Sigmoid colon (tissue), 6 donors: ENCODE measurements at regions not wholly inside any gene's neighbourhood (a gene's known extent, or its start where the extent isn't known, plus 50 kb on each side); places are given as distances from the start of the nearest gene placed in this dataset.

Source experiments
- DNase-seq: peaks from one replicate; pipeline ENCODE4 v3.0.0-alpha.2; 2019
- H3K27ac ChIP-seq, 4 donors: fragments of 200-600 bp; sonication (generic); one replicate each; pipeline ENCODE4 v1.5.1; 2016 to 2019; ENCODE audit warnings: mild to moderate bottlenecking in 1 of 4
- H3K27me3 ChIP-seq, 3 donors: fragments of 200-600 bp; sonication (generic); one replicate each; pipeline ENCODE4 v1.5.1; 2019; ENCODE audit warnings: mild to moderate bottlenecking in 1 of 3
- H3K36me3 ChIP-seq, 4 donors: fragments of 200-600 bp; sonication (generic); one replicate each; pipeline ENCODE4 v1.5.1; 2016 to 2019
- H3K4me1 ChIP-seq, 4 donors: fragments of 200-600 bp; sonication (generic); one replicate each; pipeline ENCODE4 v1.5.1; 2017 to 2019
- H3K4me3 ChIP-seq, 4 donors: fragments of 200-600 bp; sonication (generic); one replicate each; pipeline ENCODE4 v1.5.1; 2017 to 2019; ENCODE audit warnings: mild to moderate bottlenecking in 2 of 4, moderate library complexity in 1 of 4
- H3K9me3 ChIP-seq, 4 donors: fragments of 200-600 bp in 3 of 4; sonication (generic) in 3 of 4; one replicate each; pipeline versions ENCODE4 v1.5.1 to v1.6.1; 2013 to 2019
- EP300 ChIP-seq, 4 donors: sonication (generic); formaldehyde crosslinking; IDR thresholded peaks; one replicate each; pipeline ENCODE4 v1.6.1; 2017; ENCODE audit warnings: antibody characterized with exemption in 4 of 4
- POLR2A ChIP-seq, 2 donors: fragments of 450-650 bp; IDR thresholded peaks; one replicate each; pipeline ENCODE4 v1.6.1; 2016; ENCODE audit warnings: antibody characterized with exemption in 2 of 2, mild to moderate bottlenecking in 2 of 2, moderate library complexity in 2 of 2
- POLR2AphosphoS5 ChIP-seq, 4 donors: sonication (generic); formaldehyde crosslinking; IDR thresholded peaks; one replicate each; pipeline ENCODE4 v1.6.1; 2017; ENCODE audit warnings: antibody characterized with exemption in 4 of 4
- WGBS, 2 donors: extraction: QIAGEN DNeasy Blood & Tissue Kit; methylation state at CpG; one replicate each; pipeline ENCODE4 v1.1.7; 2013; 5-methylcytosine and 5-hydroxymethylcytosine counted together
- intact Hi-C: fragments of 100-400 bp; cut with DNase I; formaldehyde crosslinking; loops from one replicate; pipeline ENCODE4 v1.15.1; 2023
- TF ChIP-seq, protein P1 (sequence below), 4 experiments: fragments of 450-650 bp in 3 of 4; fragments of 200-600 bp in 1 of 4; IDR thresholded peaks; one replicate each; pipeline ENCODE4 v1.5.1; 2016 to 2019; ENCODE audit warnings: antibody characterized with exemption in 4 of 4, mild to moderate bottlenecking in 3 of 4, moderate library complexity in 2 of 4
- donor health status: healthy with polysubstance abuse.
- donor health status: healthy.

DNA sequence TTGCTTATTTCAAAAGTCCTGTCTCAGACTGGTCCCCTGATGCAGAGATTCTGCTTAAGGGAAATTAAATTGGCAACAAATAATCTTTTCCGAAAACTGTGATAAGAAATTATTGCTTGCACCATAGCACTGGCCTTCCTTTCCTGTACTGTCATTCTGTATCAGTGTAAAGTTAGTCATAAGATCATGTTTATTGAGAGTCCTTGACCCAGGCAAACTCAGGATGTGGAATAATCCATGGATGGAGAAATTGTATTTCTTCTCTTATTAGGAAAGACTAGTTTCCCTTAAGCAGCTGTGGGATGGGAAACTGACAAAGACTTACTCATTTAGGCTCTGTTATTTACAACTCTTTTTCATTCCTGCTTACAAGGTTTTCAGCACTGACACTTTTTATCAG, 83.0 kb upstream of the RANBP6 start:
- TF ChIP-seq POLR2AphosphoS5 (IDR thresholded peaks at IDR 0.05) (no peak), EP300 (IDR thresholded peaks at IDR 0.05) (no peak), POLR2A (IDR thresholded peaks at IDR 0.05) (no peak)
- TF ChIP-seq, protein P1, sequence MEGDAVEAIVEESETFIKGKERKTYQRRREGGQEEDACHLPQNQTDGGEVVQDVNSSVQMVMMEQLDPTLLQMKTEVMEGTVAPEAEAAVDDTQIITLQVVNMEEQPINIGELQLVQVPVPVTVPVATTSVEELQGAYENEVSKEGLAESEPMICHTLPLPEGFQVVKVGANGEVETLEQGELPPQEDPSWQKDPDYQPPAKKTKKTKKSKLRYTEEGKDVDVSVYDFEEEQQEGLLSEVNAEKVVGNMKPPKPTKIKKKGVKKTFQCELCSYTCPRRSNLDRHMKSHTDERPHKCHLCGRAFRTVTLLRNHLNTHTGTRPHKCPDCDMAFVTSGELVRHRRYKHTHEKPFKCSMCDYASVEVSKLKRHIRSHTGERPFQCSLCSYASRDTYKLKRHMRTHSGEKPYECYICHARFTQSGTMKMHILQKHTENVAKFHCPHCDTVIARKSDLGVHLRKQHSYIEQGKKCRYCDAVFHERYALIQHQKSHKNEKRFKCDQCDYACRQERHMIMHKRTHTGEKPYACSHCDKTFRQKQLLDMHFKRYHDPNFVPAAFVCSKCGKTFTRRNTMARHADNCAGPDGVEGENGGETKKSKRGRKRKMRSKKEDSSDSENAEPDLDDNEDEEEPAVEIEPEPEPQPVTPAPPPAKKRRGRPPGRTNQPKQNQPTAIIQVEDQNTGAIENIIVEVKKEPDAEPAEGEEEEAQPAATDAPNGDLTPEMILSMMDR (IDR thresholded peaks at IDR 0.05), result no peak
- 94 to 97% methylated on average over 1 of the region's 1 CpG for WGBS, 2 donors
- Histone ChIP-seq H3K9me3 (no peaks in the 10 kb centered on the region), H3K4me1 (no peaks in the 10 kb centered on the region), H3K36me3 (no peaks in the 10 kb centered on the region), H3K27ac (no peak overlapping the region), H3K4me3 (no peak overlapping the region), H3K27me3 (no peaks in the 10 kb centered on the region)
- DNase-seq, result no peak
- intact Hi-C loops, result no loop called here

DNA sequence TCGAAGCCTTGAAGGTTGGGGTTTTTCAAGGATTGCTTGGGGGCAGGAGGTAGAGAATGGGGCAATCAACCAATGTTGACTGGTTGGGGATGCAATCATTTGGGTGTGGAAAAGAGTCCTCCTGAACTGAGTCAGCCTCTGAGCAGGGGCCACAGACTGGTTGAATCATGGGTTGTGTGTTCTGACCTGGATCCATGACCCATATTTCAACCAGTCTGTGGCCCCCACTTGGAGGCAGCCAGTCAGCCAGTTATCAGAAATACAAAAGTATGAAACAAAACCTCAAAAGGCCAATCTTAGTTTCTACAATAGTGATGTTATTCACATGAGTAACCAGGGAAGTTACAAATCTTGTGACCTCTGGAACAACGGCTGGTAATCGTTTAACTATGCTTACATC, 81.4 kb upstream of the RANBP6 start:
- H3K27ac ChIP-seq, result no peak overlapping the region
- no peaks in the 10 kb centered on the region for H3K9me3 ChIP-seq
- no peak overlapping the region for H3K4me3 ChIP-seq
- no peak for DNase-seq
- no peaks in the 10 kb centered on the region for H3K36me3 ChIP-seq
- H3K4me1 ChIP-seq, result no peaks in the 10 kb centered on the region
- WGBS, 2 donors, result 74 to 91% methylated on average over 3 of the region's 3 CpGs
- TF ChIP-seq POLR2AphosphoS5 (IDR thresholded peaks at IDR 0.05) (no peak), EP300 (IDR thresholded peaks at IDR 0.05) (no peak), POLR2A (IDR thresholded peaks at IDR 0.05) (no peak)
- TF ChIP-seq, protein P1 (IDR thresholded peaks at IDR 0.05), result no peak
- intact Hi-C loops, result no loop called here
- no peaks in the 10 kb centered on the region for H3K27me3 ChIP-seq

DNA sequence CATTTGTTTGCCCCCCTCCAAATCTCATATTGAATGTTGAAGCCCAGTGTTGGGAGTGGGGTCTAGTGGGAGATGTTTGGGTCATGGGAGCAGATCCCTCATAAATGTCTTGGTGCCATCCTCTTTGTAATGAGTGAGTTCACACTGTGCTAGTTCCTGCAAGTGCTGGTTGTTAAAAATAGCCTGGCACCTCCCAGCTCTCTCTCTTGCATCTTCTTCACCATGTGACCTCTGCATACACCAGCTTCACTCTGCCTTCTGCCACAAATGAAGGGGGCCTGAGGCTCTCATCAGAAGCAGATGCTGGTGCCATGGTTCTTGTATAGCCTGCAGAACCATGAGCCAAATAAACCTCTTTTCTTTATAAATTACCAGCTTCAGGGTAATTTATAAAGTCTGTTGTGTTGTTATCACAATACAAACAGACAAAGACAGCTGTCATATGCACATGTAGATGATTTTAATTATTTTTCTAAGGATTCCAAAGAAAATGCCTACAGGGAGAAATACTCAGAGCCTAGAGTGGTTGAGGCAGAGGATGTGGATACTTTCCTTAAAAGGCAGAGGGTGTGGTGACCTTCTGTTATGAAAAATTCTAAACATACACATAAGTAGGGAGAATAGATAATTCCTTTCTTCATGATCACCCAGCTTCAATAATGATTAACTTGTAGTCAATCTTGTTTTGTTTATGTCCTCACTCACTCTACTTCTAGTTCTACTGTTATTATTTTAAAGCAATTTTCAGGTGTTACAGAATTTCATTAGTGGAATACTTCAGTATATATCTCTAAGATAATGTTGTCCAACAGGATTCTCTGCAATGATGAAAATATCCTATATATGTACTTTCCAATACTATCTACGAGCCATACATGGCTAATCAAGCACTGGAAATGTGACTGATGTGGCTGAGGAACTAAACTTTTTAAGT, 75.1 kb upstream of the RANBP6 start:
- Histone ChIP-seq H3K36me3 (no peaks in the 10 kb centered on the region), H3K27ac (no peak overlapping the region), H3K9me3 (no peaks in the 10 kb centered on the region), H3K4me1 (no peaks in the 10 kb centered on the region), H3K4me3 (no peak overlapping the region), H3K27me3 (no peaks in the 10 kb centered on the region)
- intact Hi-C loops, result no loop called here
- WGBS, 2 donors, result 39 to 59% methylated on average over 1 of the region's 1 CpG
- no peak for DNase-seq
- TF ChIP-seq POLR2AphosphoS5 (IDR thresholded peaks at IDR 0.05), result no peak

DNA sequence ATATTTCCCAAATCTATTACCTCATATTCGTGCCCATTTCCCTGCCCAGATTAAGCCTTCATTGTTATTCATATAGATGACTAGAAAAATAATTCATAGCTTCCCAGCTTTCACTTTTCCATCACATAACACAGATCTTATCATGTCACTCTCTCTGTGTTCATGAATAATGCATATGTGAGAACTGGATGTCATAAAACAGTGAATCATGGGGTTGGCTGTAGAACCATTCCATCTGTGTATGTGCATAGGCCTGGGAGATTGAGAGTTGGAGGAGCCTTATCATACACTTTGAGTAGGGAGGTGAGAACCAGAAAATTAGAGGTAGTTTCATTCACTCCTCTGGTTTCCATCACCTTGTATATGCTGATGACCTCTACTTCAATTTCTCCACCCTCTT, 73.9 kb upstream of the RANBP6 start:
- no peaks in the 10 kb centered on the region for H3K27me3 ChIP-seq
- no peaks in the 10 kb centered on the region for H3K9me3 ChIP-seq
- H3K27ac ChIP-seq, result no peak overlapping the region
- no peaks in the 10 kb centered on the region for H3K4me1 ChIP-seq
- intact Hi-C loops, result no loop called here
- WGBS, 2 donors, result 84 to 94% methylated on average over 1 of the region's 1 CpG
- TF ChIP-seq POLR2A (IDR thresholded peaks at IDR 0.05), result no peak
- TF ChIP-seq, protein P1 (IDR thresholded peaks at IDR 0.05), result no peak
- no peak for TF ChIP-seq EP300 (IDR thresholded peaks at IDR 0.05)
- no peak for TF ChIP-seq POLR2AphosphoS5 (IDR thresholded peaks at IDR 0.05)
- H3K4me3 ChIP-seq, result no peak overlapping the region
- DNase-seq, result no peak
- no peaks in the 10 kb centered on the region for H3K36me3 ChIP-seq

DNA sequence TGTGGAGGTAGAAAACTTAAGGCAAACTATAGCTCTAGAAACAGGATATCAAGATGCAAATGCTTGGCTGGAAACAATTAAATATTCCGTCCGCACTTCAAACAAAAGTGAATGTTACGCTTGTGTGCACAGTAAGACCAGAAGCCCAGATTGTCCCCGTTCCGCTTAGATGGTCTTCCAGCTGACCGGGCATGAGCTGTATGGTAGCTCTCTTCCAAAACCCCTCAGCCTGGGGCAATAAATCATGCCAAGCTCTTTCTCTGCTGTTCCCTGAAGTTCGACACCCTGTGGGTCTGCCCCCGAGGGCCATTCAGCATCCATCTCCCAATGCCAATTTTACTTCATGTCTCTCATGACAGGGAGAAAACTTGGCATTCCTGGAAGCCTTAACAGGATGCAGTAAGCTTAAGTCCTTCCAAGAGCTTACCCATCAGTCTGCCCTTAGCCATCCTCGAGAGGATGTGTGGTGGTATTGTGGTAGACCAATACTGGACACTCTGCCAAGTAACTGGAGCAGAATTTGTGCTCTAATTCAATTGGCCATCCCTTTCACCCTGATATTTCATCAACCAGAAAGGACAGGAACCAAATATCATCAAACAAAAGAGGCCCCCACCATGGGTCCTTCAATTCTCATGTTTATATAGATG, 70.7 kb upstream of the RANBP6 start:
- no peak overlapping the region for H3K4me3 ChIP-seq
- no peak overlapping the region for H3K27ac ChIP-seq
- H3K36me3 ChIP-seq, result no peaks in the 10 kb centered on the region
- DNase-seq, result no peak
- TF ChIP-seq POLR2AphosphoS5 (IDR thresholded peaks at IDR 0.05) (no peak), EP300 (IDR thresholded peaks at IDR 0.05) (no peak), POLR2A (IDR thresholded peaks at IDR 0.05) (no peak)
- TF ChIP-seq, protein P1 (IDR thresholded peaks at IDR 0.05), result no peak
- 86 to 93% methylated on average over 9 of the region's 9 CpGs for whole genome bisulfite sequencing, 2 donors
- intact Hi-C loops, result no loop called here
- no peaks in the 10 kb centered on the region for H3K9me3 ChIP-seq
- no peaks in the 10 kb centered on the region for H3K4me1 ChIP-seq
- H3K27me3 ChIP-seq, result no peaks in the 10 kb centered on the region
